ENCODE measurements at regions not wholly inside any gene's neighbourhood (a gene's known extent, or its start where the extent isn't known, plus 50 kb on each side); places are given as distances from the start of the nearest gene placed in this dataset.

- no peak for DNase-seq (ENCODE audit: low read depth, low spot score)
- POLR2A ChIA-PET = no interaction called here
- CTCF ChIA-PET = no interaction called here
- Histone ChIP-seq H3K4me2 (ENCODE audit: control insufficient read depth, insufficient read depth) (no peak overlapping the region), H3K9ac (ENCODE audit: control insufficient read depth, insufficient read depth, low read length) (no peak overlapping the region), H3K9me3 (replicated peaks; ENCODE audit: control insufficient read depth, insufficient read depth, low read length) (no peaks in the 10 kb centered on the region), H3K4me3 (no peak overlapping the region), H3K27me3 (replicated peaks in 1 of 2; ENCODE audit: control insufficient read depth in 2 of 2, insufficient read depth in 2 of 2, low read length in 1 of 2) (no peaks in the 10 kb centered on the region), H4K20me1 (ENCODE audit: control insufficient read depth, insufficient read depth) (no peaks in the 10 kb centered on the region), H2AFZ (ENCODE audit: control insufficient read depth, low read depth, low read length) (no peak overlapping the region), H3K4me1 (ENCODE audit: control insufficient read depth, insufficient read depth, low read length) (no peaks in the 10 kb centered on the region), H3K27ac (ENCODE audit: control insufficient read depth, insufficient read depth) (no peak overlapping the region), H3K36me3 (ENCODE audit: control insufficient read depth in 2 of 2, insufficient read depth in 2 of 2, low read length in 1 of 2) (no peaks in the 10 kb centered on the region), H3K79me2 (ENCODE audit: control insufficient read depth, insufficient read depth, low read length) (no peaks in the 10 kb centered on the region)
- WGBS (ENCODE audit: insufficient coverage, insufficient replicate concordance, low lambda C conversion rate, missing lambda C conversion rate) = 0% methylated on average over 1 of the region's 1 CpG
- RAD21 ChIA-PET (ENCODE audit: unreplicated experiment) = no interaction called here
- ATAC-seq = 0 out of 3 replicates have a peak, but pooled peaks have one; percentile 29
- FAIRE-seq = no peak
- no TSS peak for BruUV-seq (replicated peaks)
- intact Hi-C loops (cut with micrococcal nuclease; ENCODE audit: unreplicated experiment) (no loop called here), in situ Hi-C loops (cut with MboI) (no loop called here)
- TF ChIP-seq ZNF622 (IDR thresholded peaks at IDR 0.05) (no peak), SRF (IDR thresholded peaks at IDR 0.05; ENCODE audit: low read depth in 2 of 2, low read length in 2 of 2) (no peak), CTCF (IDR thresholded peaks at IDR 0.05 in 2 of 3, conservative IDR thresholded peaks at IDR 0.05 in 1 of 3; ENCODE audit: control insufficient read depth in 2 of 3, extremely low read depth in 1 of 3, insufficient read depth in 1 of 3, low read depth in 3 of 3, low read length in 3 of 3) (peak in 2 of 3 experiments; percentile 19 to 21; a peak in 3 of 6 replicates), CHD1 (IDR thresholded peaks at IDR 0.05; ENCODE audit: low read depth, low read length) (no peak), CREM (IDR thresholded peaks at IDR 0.05; ENCODE audit: low read depth) (no peak), YY1 (IDR thresholded peaks at IDR 0.05; ENCODE audit: low read depth, low read length) (no peak), FOXK2 (IDR thresholded peaks at IDR 0.05) (no peak)
- TF ChIP-seq, protein P1, sequence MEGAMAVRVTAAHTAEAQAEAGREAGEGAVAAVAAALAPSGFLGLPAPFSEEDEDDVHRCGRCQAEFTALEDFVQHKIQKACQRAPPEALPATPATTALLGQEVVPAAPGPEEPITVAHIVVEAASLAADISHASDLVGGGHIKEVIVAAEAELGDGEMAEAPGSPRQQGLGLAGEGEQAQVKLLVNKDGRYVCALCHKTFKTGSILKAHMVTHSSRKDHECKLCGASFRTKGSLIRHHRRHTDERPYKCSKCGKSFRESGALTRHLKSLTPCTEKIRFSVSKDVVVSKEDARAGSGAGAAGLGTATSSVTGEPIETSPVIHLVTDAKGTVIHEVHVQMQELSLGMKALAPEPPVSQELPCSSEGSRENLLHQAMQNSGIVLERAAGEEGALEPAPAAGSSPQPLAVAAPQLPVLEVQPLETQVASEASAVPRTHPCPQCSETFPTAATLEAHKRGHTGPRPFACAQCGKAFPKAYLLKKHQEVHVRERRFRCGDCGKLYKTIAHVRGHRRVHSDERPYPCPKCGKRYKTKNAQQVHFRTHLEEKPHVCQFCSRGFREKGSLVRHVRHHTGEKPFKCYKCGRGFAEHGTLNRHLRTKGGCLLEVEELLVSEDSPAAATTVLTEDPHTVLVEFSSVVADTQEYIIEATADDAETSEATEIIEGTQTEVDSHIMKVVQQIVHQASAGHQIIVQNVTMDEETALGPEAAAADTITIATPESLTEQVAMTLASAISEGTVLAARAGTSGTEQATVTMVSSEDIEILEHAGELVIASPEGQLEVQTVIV (IDR thresholded peaks at IDR 0.05; ENCODE audit: borderline replicate concordance, partially characterized antibody) = no peak
- SMC1A ChIA-PET (ENCODE audit: uncharacterized antibody, unreplicated experiment) = no interaction called here
Observed at GRCh38 chr3:153513236-153513635, 351.2 kb downstream of the RAP2B start.

All from GM12878 (cell line).